COR-L47 (cell line): ENCODE measurements at regions not wholly inside any gene's neighbourhood (a gene's known extent, or its start where the extent isn't known, plus 50 kb on each side); places are given as distances from the start of the nearest gene placed in this dataset.

ENCODE experiments used
- DNase-seq: peaks from one replicate; lab custom pipeline; 2025; lab: John Stamatoyannopoulos, UW

- DNase-seq = no peak
Observed at GRCh38 chr2:59578349-59578748, 975.1 kb downstream of the BCL11A start.

DNA sequence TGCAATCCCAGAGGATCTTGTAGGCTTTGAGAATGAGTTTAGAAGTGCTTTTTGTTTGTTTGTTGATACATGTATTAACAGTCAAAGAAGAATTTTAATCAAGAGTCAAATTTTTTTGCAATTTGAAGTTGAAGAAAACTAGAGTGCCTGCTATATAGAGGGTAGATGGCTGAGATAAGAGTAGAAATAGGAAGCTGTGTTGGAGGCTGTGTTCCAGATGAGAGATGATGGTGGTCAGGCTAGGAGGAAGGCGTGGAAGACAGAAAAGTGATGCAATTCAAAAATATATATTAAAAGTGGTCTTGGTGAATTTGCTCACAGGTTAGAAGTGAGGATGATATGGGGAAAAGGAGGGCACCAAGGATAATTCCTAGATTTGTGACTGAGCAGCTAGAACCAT, 978.3 kb downstream of the BCL11A start:
- no peak for DNase-seq

DNA sequence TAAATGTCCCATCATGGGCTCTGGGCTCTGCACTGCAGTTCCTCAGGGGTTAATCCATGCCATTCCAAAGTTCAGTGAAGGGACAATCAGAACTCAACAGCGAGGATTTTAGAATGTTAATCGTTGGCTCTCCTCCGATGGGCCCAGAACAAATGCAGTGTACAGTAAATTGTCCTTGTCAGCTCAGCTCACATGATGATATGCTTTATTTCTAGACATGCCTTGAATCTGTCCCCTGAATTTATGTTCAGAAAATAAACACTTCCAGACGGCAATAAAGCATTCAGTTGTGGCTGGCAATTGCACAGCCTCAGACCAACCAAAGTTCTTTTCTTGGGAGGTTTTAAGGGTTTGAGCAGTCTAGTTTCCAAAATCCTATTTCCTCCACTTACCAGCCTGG, 981.2 kb downstream of the BCL11A start:
- DNase-seq = no peak

GRCh38 chr2:59570818-59571217, 982.6 kb downstream of the BCL11A start:
- DNase-seq = no peak

- no peak for DNase-seq
Observed at GRCh38 chr2:59569124-59569523, 984.3 kb downstream of the BCL11A start.

DNA sequence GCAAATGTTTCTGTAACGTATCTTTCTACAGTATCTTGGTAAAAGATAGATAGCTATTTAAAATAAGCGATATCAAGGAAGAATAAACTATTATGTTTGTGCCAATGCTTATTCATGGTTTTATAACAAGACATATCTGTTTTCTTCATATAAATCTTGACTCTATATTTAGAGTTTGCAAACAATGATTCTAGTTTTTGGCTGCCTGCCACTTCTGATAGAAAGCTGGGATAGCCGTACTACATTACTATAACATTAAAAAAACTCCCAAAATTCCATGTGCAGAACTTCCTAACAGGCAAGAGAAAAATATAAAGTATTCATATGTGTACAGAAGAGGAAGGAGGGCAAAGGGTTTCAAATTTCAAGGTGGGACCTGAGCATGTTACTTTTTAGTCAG, 985.0 kb downstream of the BCL11A start:
- DNase-seq = no peak

GRCh38 chr2:59567151-59567550, 986.3 kb downstream of the BCL11A start:
- no peak for DNase-seq

GRCh38 chr2:59566739-59567138, 986.7 kb downstream of the BCL11A start:
- no peak for DNase-seq

DNA sequence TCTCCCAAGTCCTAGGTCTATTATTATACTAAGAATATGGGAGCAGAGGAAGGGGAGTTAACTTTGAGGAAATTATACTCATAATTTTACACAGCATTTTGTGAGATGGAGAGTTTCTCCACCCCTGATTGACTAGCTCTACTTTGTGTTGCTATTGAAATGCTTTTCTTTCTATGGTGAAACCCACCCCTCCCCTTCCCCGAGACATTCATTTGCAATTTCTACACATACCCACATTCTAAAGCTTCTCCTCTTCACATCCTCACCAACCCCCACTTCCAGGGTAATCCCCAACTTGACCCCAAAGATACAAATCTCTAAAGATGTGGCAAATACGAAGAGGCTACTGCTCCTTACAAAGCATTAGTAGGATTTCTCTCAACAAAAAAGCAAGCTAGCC, 992.2 kb downstream of the BCL11A start:
- no peak for DNase-seq

DNA sequence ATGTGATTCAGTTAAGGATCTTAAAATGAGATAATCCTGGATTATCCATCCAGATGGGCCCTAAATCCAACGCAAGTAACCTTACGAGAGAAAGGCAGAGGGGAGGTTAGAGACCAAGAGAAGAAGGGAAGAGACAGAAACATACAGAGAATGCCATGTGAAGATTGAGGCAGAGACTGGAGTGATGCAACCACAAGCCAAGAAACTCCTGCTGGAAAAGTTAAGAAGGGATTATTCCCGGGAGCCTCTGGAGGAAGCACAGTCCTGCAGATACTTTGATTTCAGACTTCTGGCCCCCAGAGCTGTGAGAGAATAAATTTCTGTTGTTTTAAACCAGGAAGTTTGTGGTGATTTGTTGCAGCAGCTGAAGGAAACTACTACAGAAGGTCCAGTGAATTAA, 992.7 kb downstream of the BCL11A start:
- no peak for DNase-seq

- DNase-seq = no peak
Observed at GRCh38 chr2:59540864-59541263, 1012.6 kb downstream of the BCL11A start.

DNA sequence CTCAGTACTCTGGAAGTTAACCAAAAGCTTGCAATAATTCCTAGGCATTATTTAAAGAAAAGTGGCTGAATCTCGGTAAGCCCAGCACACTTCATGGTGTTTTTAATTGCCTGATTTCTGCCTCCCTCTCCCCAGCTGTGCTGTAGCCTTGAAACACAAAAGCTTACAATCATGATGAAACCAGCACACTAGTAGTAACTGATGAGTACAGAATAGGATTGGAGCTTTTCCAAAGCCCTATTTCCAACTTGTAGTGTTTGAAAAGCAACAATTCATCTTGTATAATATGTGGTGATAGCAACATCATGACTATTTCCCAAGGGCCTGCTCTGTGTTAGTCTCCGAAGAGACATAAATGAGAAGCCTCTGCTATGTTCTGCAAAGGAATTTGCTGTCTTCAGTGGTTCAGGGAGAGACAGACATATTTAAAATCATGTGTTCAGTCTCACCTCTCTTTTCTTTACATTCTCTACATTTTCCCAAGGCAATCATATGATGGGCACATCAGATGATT, 1015.0 kb downstream of the BCL11A start:
- no peak for DNase-seq

- DNase-seq = no peak
Observed at GRCh38 chr2:59532808-59533207, 1020.6 kb downstream of the BCL11A start.

DNA sequence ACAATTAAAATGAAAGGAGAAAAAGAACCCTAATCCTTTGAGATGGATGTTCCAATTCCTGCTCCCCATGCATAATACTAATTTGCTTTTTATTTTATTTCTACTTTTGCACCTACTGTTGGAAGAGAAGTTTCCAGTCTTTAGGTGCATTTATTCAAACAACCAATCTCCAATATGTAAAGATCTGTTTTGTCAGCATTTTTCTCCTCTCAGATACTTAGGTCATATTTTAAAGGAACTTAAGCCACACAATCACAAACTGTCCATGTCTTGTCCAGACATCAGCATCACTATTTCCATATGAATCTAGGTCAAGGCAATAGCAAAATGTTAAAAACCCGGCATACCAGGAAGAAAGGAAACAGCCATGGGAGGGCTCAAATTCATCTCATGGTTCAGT, 1023.2 kb downstream of the BCL11A start:
- DNase-seq = no peak

- no peak for DNase-seq
Observed at GRCh38 chr2:59529726-59530125, 1023.7 kb downstream of the BCL11A start.

DNA sequence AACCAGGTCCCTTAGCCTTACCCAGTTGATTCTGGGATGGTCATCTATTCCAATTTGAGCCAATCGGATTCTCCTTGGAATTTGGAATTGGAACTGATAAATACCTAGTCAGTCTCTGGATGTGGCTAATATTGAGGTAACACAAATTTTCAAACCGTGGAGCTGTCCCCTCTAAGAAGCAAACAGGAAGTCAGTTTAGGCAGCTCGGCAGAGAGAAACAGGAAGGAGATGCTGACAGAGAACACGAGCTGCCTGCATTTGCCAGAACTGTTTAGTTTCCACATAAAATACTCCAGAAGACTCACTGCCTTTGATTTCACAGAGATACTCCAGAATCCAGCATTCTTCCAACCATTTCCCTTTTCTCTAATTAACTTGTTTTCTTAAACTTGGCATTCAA, 1024.9 kb downstream of the BCL11A start:
- no peak for DNase-seq

DNA sequence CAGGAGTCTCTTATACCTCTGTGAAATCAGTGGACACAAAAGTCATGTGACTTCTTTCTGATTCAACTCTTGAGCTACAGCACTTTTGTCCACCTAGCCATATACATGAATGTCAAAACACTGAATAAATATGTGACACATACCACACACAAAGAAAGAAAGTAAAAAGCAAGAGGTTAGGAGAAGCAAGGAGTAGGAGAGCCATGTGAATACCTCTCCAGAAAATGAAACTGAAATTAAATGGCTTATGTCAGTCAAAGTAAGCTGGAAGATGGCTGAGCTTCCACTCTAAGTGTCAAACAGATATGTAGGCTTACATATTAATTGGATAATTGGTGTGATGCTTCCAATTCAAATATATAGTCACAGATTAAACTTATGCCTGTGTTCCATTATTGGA, 1050.5 kb downstream of the BCL11A start:
- no peak for DNase-seq

GRCh38 chr2:59490994-59491393, 1062.5 kb downstream of the BCL11A start:
- DNase-seq = no peak

GRCh38 chr2:59490192-59490591, 1063.3 kb downstream of the BCL11A start:
- no peak for DNase-seq

DNA sequence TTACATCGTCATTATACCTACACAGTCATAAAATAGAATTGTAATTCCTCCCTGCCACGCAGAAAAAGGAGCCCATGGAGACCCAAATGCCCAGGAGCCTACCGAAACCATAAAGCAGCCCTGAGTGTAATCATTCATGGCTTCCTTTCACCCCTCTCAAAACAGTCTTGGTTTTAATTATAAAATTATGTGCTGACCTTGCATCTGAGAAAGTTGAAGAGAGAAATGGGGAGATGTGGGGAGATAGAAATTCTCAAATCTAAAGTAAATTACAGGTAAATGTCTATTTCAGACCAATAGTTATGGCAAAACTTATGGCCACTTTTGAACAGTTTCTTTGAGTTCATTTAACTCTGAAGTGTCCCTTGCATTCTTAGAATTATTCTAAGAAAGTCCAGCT, 1068.8 kb downstream of the BCL11A start:
- DNase-seq = no peak

DNA sequence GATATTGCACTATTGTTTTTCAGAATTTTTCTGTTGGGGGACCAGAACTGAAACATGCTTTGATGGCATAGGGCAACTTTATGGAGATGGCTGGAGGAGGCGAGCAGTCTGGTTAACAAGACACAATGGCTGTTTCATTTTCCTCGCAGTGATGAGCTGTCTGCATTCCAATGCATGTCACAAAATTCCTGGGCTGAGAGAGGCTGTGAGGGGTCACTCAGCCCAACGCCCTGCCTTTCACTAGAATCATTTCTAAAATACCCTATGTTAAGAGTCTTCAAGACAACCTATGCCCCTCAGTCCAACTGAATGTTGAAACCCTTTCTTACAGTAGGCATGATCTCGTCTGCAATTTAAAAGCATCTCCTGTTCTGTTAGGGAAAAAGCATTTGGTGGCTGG, 1090.0 kb downstream of the BCL11A start:
- DNase-seq = no peak

DNA sequence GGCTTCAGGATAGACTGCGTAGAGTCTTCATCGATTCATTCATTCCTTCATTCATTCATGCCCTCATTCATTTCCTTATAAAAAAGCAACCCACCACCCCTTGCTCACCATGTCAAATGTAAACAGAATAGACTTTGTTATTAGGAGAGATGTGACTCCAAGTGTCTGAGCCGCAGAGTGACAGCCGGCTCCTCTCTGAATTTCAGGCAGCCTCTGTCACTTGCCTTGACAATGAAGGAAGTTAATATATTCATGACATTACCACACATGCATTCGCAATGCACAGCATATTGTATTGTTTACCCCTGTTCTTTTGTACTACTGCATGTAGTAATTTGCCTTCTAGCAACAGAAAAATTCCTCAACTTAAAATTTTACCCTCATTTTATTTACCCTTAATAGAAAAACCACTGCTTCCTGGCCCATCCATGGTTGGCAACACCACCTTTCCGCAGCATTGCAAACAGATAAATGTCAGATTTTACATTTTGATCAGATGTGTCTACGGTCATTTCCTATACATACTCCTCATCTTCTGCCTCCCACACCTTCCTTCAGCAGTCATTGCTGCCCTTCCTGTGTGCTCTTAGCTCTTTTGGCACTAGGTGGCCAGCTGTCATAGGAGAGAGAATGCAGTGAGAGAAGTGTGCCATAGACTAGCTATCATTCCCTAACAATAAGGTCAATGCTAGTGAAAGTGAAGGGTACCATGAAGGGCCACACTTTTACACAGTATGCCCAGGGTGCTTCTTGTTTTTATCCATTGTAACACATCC, 1090.8 kb downstream of the BCL11A start:
- DNase-seq = no peak

- peak; percentile 44 for DNase-seq
Observed at GRCh38 chr2:59461127-59461526, 1092.3 kb downstream of the BCL11A start.

GRCh38 chr2:59458800-59459199, 1094.7 kb downstream of the BCL11A start:
- DNase-seq = peak; percentile 93
